Stomach (tissue), 8 donors: ENCODE measurements at regions not wholly inside any gene's neighbourhood (a gene's known extent, or its start where the extent isn't known, plus 50 kb on each side); places are given as distances from the start of the nearest gene placed in this dataset.

ENCODE experiments used
- DNase-seq, 2 donors: peaks; one replicate each; pipeline versions ENCODE4 v3.0.0 to v3.0.0-alpha.2; 2013 to 2019
- H3K27ac ChIP-seq, 5 donors: fragments of 200-600 bp in 4 of 5; sonication (generic) in 4 of 5; one replicate each; pipeline ENCODE4 v1.5.1; 2013 to 2019; ENCODE audit warnings: mild to moderate bottlenecking in 1 of 5, moderate library complexity in 1 of 5
- H3K27me3 ChIP-seq, 3 donors: fragments of 200-600 bp; sonication (generic); one replicate each; pipeline ENCODE4 v1.5.1; 2017 to 2019; ENCODE audit warnings: mixed run types in 1 of 3
- H3K36me3 ChIP-seq, 4 donors: fragments of 200-600 bp; sonication (generic); 1 replicate in 3 of 4; 2 replicates in 1 of 4; pipeline ENCODE4 v1.5.1; 2016 to 2019
- H3K4me1 ChIP-seq, 4 donors: fragments of 200-600 bp; sonication (generic); one replicate each; pipeline ENCODE4 v1.5.1; 2016 to 2019
- H3K4me3 ChIP-seq, 4 donors: fragments of 200-600 bp; sonication (generic) in 3 of 4; one replicate each; pipeline ENCODE4 v1.5.1; 2016 to 2019; ENCODE audit warnings: mild to moderate bottlenecking in 1 of 4
- H3K9me3 ChIP-seq, 4 donors: fragments of 200-600 bp; sonication (generic); one replicate each; pipeline ENCODE4 v1.5.1; 2016 to 2019
- CTCF ChIP-seq, 7 experiments: fragments of 450-650 bp in 4 of 7; fragments of 200-600 bp in 3 of 7; sonication (generic) in 3 of 7; IDR thresholded peaks; one replicate each; pipeline ENCODE4 v1.5.1; 2016 to 2019; ENCODE audit warnings: antibody characterized with exemption in 7 of 7, control low read depth in 2 of 7, mild to moderate bottlenecking in 1 of 7
- EP300 ChIP-seq: sonication (generic); formaldehyde crosslinking; IDR thresholded peaks from one replicate; pipeline ENCODE4 v1.6.1; 2017; ENCODE audit warnings: antibody characterized with exemption
- POLR2A ChIP-seq, 4 donors: fragments of 450-650 bp; IDR thresholded peaks; one replicate each; pipeline ENCODE4 v1.6.1; 2016; ENCODE audit warnings: antibody characterized with exemption in 4 of 4, control low read depth in 2 of 4, mild to moderate bottlenecking in 1 of 4, moderate library complexity in 1 of 4
- POLR2AphosphoS5 ChIP-seq, 3 donors: sonication (generic); formaldehyde crosslinking; IDR thresholded peaks; one replicate each; pipeline ENCODE4 v1.6.1; 2016; ENCODE audit warnings: antibody characterized with exemption in 3 of 3
- WGBS, 5 donors: extraction: QIAGEN DNeasy Blood & Tissue Kit in 3 of 5; methylation state at CpG; one replicate each; pipeline versions ENCODE4 v1.1.5 to v1.1.7; 2013 to 2018; 5-methylcytosine and 5-hydroxymethylcytosine counted together
- intact Hi-C: fragments of 100-400 bp; cut with DNase I; formaldehyde crosslinking; loops from one replicate; pipeline ENCODE4 v1.15.1; 2023; ENCODE audit warnings: low total_unique reads
- donor health status: healthy with polysubstance abuse.
- donor health status: Bipolar disorder and iron deficiency.
- donor health status: healthy.

- H3K9me3 ChIP-seq: peaks cover 0 to 32% (median 11%) of the 10 kb centered on the region in 4 donors
- H3K27ac ChIP-seq: no peak overlapping the region
- no peak overlapping the region for H3K4me3 ChIP-seq
- WGBS, 5 donors: 41 to 81% (median 76%) methylated on average over 4 of the region's 4 CpGs
- no peaks in the 10 kb centered on the region for H3K4me1 ChIP-seq
- H3K36me3 ChIP-seq: no peaks in the 10 kb centered on the region
- intact Hi-C loops: no loop called here
- no peaks in the 10 kb centered on the region for H3K27me3 ChIP-seq
- TF ChIP-seq EP300: no peak
- no peak for TF ChIP-seq CTCF (IDR thresholded peaks at IDR 0.05)
- TF ChIP-seq POLR2A (IDR thresholded peaks at IDR 0.05): no peak
- TF ChIP-seq POLR2AphosphoS5 (IDR thresholded peaks at IDR 0.05): no peak
- no peak for DNase-seq
These were observed 1115.4 kb downstream of the SLITRK1 start for GRCh38 chr13:82766732-82767321.

DNA sequence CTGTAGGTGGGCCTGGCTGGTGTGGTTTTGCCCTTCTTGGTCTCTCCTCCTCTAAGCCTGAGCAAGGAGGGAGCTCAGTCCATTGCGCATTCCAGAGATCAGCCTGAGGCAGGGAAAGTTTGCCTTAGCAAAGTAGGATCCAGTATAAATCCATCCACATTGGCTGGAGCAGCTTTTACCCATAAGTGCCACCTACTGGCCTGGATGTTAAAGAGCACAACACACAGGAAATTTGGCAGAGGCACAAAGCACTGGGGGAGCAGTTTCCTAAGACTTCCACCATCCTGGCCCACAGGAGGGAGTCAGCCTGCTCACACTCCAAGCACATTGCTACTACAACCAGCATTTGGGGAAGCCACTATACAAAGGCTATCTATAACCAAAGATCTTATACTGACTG is 1124.2 kb downstream of the SLITRK1 start:
- Histone ChIP-seq H3K36me3 (no peaks in the 10 kb centered on the region), H3K4me3 (no peak overlapping the region), H3K27me3 (no peaks in the 10 kb centered on the region), H3K27ac (no peak overlapping the region), H3K4me1 (no peaks in the 10 kb centered on the region), H3K9me3 (peaks cover 0 to 21% (median 2%) of the 10 kb centered on the region in 4 donors)
- DNase-seq: no peak
- 83 to 100% (median 93%) methylated on average over 1 of the region's 1 CpG for whole genome bisulfite sequencing, 5 donors
- intact Hi-C loops: no loop called here
- TF ChIP-seq EP300: no peak
- TF ChIP-seq POLR2AphosphoS5 (IDR thresholded peaks at IDR 0.05): no peak
- no peak for TF ChIP-seq POLR2A (IDR thresholded peaks at IDR 0.05)
- no peak for TF ChIP-seq CTCF (IDR thresholded peaks at IDR 0.05)

DNA sequence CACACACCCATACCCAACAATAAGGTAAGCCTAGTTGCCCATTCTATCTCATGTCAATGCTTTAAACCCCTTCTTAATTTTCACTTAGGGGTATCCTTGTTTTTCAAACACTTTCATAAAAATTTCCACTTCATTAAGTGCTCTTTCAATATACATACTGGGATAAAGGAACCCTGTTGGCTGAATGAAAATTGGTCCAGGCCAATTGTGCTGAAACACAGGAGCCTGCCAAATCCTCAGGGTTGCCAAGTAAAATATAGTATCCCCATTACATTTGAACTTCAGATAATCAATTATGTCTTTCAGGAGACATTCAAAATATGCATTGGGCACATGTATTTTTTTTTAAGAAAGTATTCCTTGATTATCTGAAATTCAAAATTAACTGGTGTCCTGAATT is 1131.1 kb downstream of the SLITRK1 start:
- intact Hi-C loops: no loop called here
- Histone ChIP-seq H3K36me3 (no peaks in the 10 kb centered on the region), H3K27me3 (no peaks in the 10 kb centered on the region), H3K4me3 (no peak overlapping the region), H3K4me1 (no peaks in the 10 kb centered on the region), H3K27ac (no peak overlapping the region), H3K9me3 (no peaks in the 10 kb centered on the region)
- DNase-seq: no peak
- TF ChIP-seq POLR2A (IDR thresholded peaks at IDR 0.05) (no peak), EP300 (no peak), POLR2AphosphoS5 (IDR thresholded peaks at IDR 0.05) (no peak), CTCF (IDR thresholded peaks at IDR 0.05) (no peak)

GRCh38 chr13:82749551-82749950 is 1132.7 kb downstream of the SLITRK1 start:
- H3K36me3 ChIP-seq: no peaks in the 10 kb centered on the region
- H3K27ac ChIP-seq: no peak overlapping the region
- no peaks in the 10 kb centered on the region for H3K27me3 ChIP-seq
- H3K4me3 ChIP-seq: no peak overlapping the region
- no peak for DNase-seq
- no peaks in the 10 kb centered on the region for H3K4me1 ChIP-seq
- H3K9me3 ChIP-seq: no peaks in the 10 kb centered on the region
- WGBS, 5 donors: 74 to 83% (median 76%) methylated on average over 3 of the region's 3 CpGs
- TF ChIP-seq POLR2AphosphoS5 (IDR thresholded peaks at IDR 0.05) (no peak), CTCF (IDR thresholded peaks at IDR 0.05) (no peak), EP300 (no peak), POLR2A (IDR thresholded peaks at IDR 0.05) (no peak)
- intact Hi-C loops: no loop called here
